SK-N-SH (cell line): ENCODE measurements at regions not wholly inside any gene's neighbourhood (a gene's known extent, or its start where the extent isn't known, plus 50 kb on each side); places are given as distances from the start of the nearest gene placed in this dataset.

Source experiments
- CTCF ChIA-PET: fragments of 300-600, 350-600 bp; formaldehyde crosslinking; extraction: SDS; loops from one replicate; lab custom pipeline; 2021; lab: Yijun Ruan, JAX
- POLR2A ChIA-PET: fragments of 350-600 bp; sonication (Branson Sonifier 250); formaldehyde crosslinking; extraction: SDS; loops from one replicate; lab custom pipeline; 2020; ENCODE audit warnings: antibody characterized with exemption, inconsistent platforms; lab: Yijun Ruan, JAX
- DNase-seq: peaks from one replicate; pipeline ENCODE4 v3.0.0; 2012
- H2AFZ ChIP-seq: fragments of 200-600 bp; sonication (generic); 2 replicates; pipeline ENCODE4 v1.8.1; 2016; ENCODE audit warnings: antibody characterized with exemption, mild to moderate bottlenecking, low read depth
- H3F3A ChIP-seq: fragments of 200-600 bp; sonication (generic); replicated peaks from 2 replicates; pipeline ENCODE3; 2016; ENCODE audit warnings: antibody characterized with exemption, mild to moderate bottlenecking; ENCODE audit not compliant: insufficient read depth
- H3K27ac ChIP-seq, 2 experiments: fragments of 200-500 bp in 1 of 2; fragments of 200-600 bp in 1 of 2; sonication (Bioruptor generic) in 1 of 2; sonication (generic), shearing (Covaris generic) in 1 of 2; 2 replicates each; pipeline versions ENCODE4 v1.5.1 to v1.6.1; 2014 to 2016; ENCODE audit warnings: low read depth in 2 of 2, inconsistent platforms in 1 of 2, low read length in 1 of 2, mild to moderate bottlenecking in 1 of 2, mixed read lengths in 1 of 2
- H3K27me3 ChIP-seq: fragments of 200-600 bp; sonication (generic), shearing (Covaris generic); 2 replicates; pipeline ENCODE4 v1.6.1; 2016; ENCODE audit warnings: mixed run types; ENCODE audit not compliant: insufficient read depth
- H3K36me3 ChIP-seq, 2 experiments: fragments of 200-500 bp in 1 of 2; fragments of 200-600 bp in 1 of 2; sonication (Bioruptor generic) in 1 of 2; sonication (generic) in 1 of 2; replicated peaks in 1 of 2; 2 replicates each; pipeline versions ENCODE3 to v1.5.1; 2014 to 2016; ENCODE audit warnings: low read length in 1 of 2, mild to moderate bottlenecking in 1 of 2; ENCODE audit not compliant: insufficient read depth in 2 of 2, control insufficient read depth in 1 of 2
- H3K4me1 ChIP-seq, 2 experiments: fragments of 200-500 bp in 1 of 2; fragments of 200-600 bp in 1 of 2; sonication (Bioruptor generic) in 1 of 2; sonication (generic), shearing (Covaris generic) in 1 of 2; 2 replicates each; pipeline versions ENCODE4 v1.5.1 to v1.6.1; 2014 to 2016; ENCODE audit warnings: low read depth in 1 of 2, low read length in 1 of 2, mixed run types in 1 of 2; ENCODE audit not compliant: insufficient read depth in 2 of 2, control insufficient read depth in 1 of 2
- H3K4me2 ChIP-seq: fragments of 200-600 bp; sonication (generic), shearing (Covaris generic); 2 replicates; pipeline ENCODE4 v1.6.1; 2017; ENCODE audit warnings: mixed run types
- H3K4me3 ChIP-seq, 2 experiments: fragments of 200-500 bp in 1 of 2; fragments of 200-600 bp in 1 of 2; sonication (Bioruptor generic) in 1 of 2; sonication (generic), shearing (Covaris generic) in 1 of 2; 2 replicates each; pipeline versions ENCODE4 v1.5.1 to v1.8.1; 2014 to 2016; ENCODE audit warnings: low read depth in 2 of 2, inconsistent platforms in 1 of 2, low read length in 1 of 2, mild to moderate bottlenecking in 1 of 2, mixed read lengths in 1 of 2, moderate library complexity in 1 of 2
- H3K79me2 ChIP-seq: fragments of 200-600 bp; sonication (generic); 2 replicates; pipeline ENCODE4 v1.8.1; 2017; ENCODE audit warnings: mild to moderate bottlenecking; ENCODE audit not compliant: insufficient read depth
- H3K9ac ChIP-seq: fragments of 200-600 bp; sonication (generic); 2 replicates; pipeline ENCODE4 v1.6.1; 2017; ENCODE audit warnings: mixed run types
- H3K9me2 ChIP-seq: fragments of 200-600 bp; sonication (generic); 2 replicates; pipeline ENCODE4 v1.6.1; 2017; ENCODE audit warnings: mixed run types
- H3K9me3 ChIP-seq: fragments of 200-600 bp; sonication (generic); 2 replicates; pipeline ENCODE4 v1.6.1; 2017; ENCODE audit warnings: mixed run types, mild to moderate bottlenecking, moderate library complexity
- H4K20me1 ChIP-seq: fragments of 200-600 bp; sonication (generic); 2 replicates; pipeline ENCODE4 v1.6.1; 2017; ENCODE audit warnings: mild to moderate bottlenecking, mixed run types; ENCODE audit not compliant: insufficient read depth
- CHD2 ChIP-seq: fragments of 150-350 bp; IDR thresholded peaks from 2 replicates; pipeline ENCODE4 v1.6.1; 2018; ENCODE audit warnings: low read length; ENCODE audit not compliant: partially characterized antibody
- FOXJ3 ChIP-seq: sonication (generic); formaldehyde crosslinking; IDR thresholded peaks from 2 replicates; pipeline ENCODE4 v1.5.1; 2020; ENCODE audit warnings: mild to moderate bottlenecking, missing genetic modification reagents
- FOXM1 ChIP-seq: IDR thresholded peaks from 2 replicates; pipeline ENCODE4 v1.4.0; 2012; ENCODE audit warnings: low read depth, mild to moderate bottlenecking
- GABPA ChIP-seq: IDR thresholded peaks from 2 replicates; pipeline ENCODE4 v1.4.0; 2012; ENCODE audit warnings: low read depth, mild to moderate bottlenecking
- GATA2 ChIP-seq: sonication (generic); formaldehyde crosslinking; IDR thresholded peaks from 2 replicates; pipeline ENCODE4 v1.5.0; 2020; ENCODE audit warnings: mild to moderate bottlenecking, missing genetic modification reagents
- JUND ChIP-seq: IDR thresholded peaks from 2 replicates; pipeline ENCODE4 v1.4.0; 2012
- MEF2A ChIP-seq: IDR thresholded peaks from 2 replicates; pipeline ENCODE4 v1.4.0; 2012; ENCODE audit warnings: low read depth, borderline replicate concordance
- MXI1 ChIP-seq: IDR thresholded peaks from 2 replicates; pipeline ENCODE4 v1.6.1; 2012; ENCODE audit warnings: mild to moderate bottlenecking, low read depth, low read length, improper control_type of control experiment
- NRF1 ChIP-seq: IDR thresholded peaks from 2 replicates; pipeline ENCODE4 v1.6.1; 2012; ENCODE audit warnings: low read depth, mild to moderate bottlenecking, low read length
- RAD21 ChIP-seq: IDR thresholded peaks from 2 replicates; pipeline ENCODE4 v1.6.1; 2012; ENCODE audit warnings: mild to moderate bottlenecking, low read length
- RCOR1 ChIP-seq: fragments of 150-350 bp; IDR thresholded peaks from 2 replicates; pipeline ENCODE4 v1.6.1; 2017; ENCODE audit warnings: antibody characterized with exemption, low read length
- REST ChIP-seq: IDR thresholded peaks from 2 replicates; pipeline ENCODE4 v1.6.1; 2012; ENCODE audit warnings: mild to moderate bottlenecking, low read depth, low read length, moderate library complexity
- SIN3A ChIP-seq: IDR thresholded peaks from 2 replicates; pipeline ENCODE4 v1.6.1; 2012; ENCODE audit warnings: low read depth, mild to moderate bottlenecking, low read length, moderate library complexity, borderline replicate concordance
- SMC3 ChIP-seq: IDR thresholded peaks from 2 replicates; pipeline ENCODE4 v1.6.1; 2012; ENCODE audit warnings: low read depth, low read length, improper control_type of control experiment
- TAF1 ChIP-seq: IDR thresholded peaks from 2 replicates; pipeline ENCODE4 v1.6.1; 2012; ENCODE audit warnings: low read depth, mild to moderate bottlenecking, low read length, moderate library complexity, borderline replicate concordance
- TCF12 ChIP-seq: IDR thresholded peaks from 2 replicates; pipeline ENCODE4 v1.4.0; 2012
- TEAD4 ChIP-seq: IDR thresholded peaks from 2 replicates; pipeline ENCODE4 v1.4.0; 2012; ENCODE audit warnings: mild to moderate bottlenecking, borderline replicate concordance; ENCODE audit not compliant: insufficient read depth
- YY1 ChIP-seq: IDR thresholded peaks from 2 replicates; pipeline ENCODE4 v1.4.0; 2012; ENCODE audit warnings: low read depth, mild to moderate bottlenecking
- ZBTB33 ChIP-seq: IDR thresholded peaks from 2 replicates; pipeline ENCODE4 v1.4.0; 2012; ENCODE audit warnings: low read depth, borderline replicate concordance
- WGBS: methylation state at CpG from one replicate; pipeline ENCODE4 v1.1.6; 2017; ENCODE audit warnings: low lambda C conversion rate; 5-methylcytosine and 5-hydroxymethylcytosine counted together

- no peaks in the 10 kb centered on the region for H3F3A ChIP-seq
- no peaks in the 10 kb centered on the region for H3K9me3 ChIP-seq
- no peak overlapping the region for H2AFZ ChIP-seq
- TF ChIP-seq FOXM1 (no peak), ZBTB33 (no peak), SMC3 (no peak), FOXJ3 (no peak), NRF1 (no peak), JUND (no peak), MEF2A (no peak), MXI1 (no peak), REST (no peak), TEAD4 (no peak), SIN3A (no peak), TAF1 (no peak), GABPA (no peak), GATA2 (CRISPR knock-in tag) (no peak), YY1 (no peak), TCF12 (no peak), CHD2 (no peak), RCOR1 (no peak), RAD21 (no peak)
- H3K79me2 ChIP-seq: no peaks in the 10 kb centered on the region
- H3K27ac ChIP-seq: no peak overlapping the region
- no peak for DNase-seq
- WGBS: 3% methylated on average over 1 of the region's 1 CpG
- H3K4me1 ChIP-seq: no peaks in the 10 kb centered on the region
- no peak overlapping the region for H3K4me3 ChIP-seq
- no peaks in the 10 kb centered on the region for H4K20me1 ChIP-seq
- POLR2A ChIA-PET: no interaction called here
- no peaks in the 10 kb centered on the region for H3K36me3 ChIP-seq
- no peak overlapping the region for H3K4me2 ChIP-seq
- H3K27me3 ChIP-seq: no peaks in the 10 kb centered on the region
- no peaks in the 10 kb centered on the region for H3K9me2 ChIP-seq
- CTCF ChIA-PET: interaction anchor here (0.8 to 1.6 kb wide), 3 partner anchors 10 to 296 kb away, joined by 3 to 4 read pairs (median 3); no protein-coding TSS in a partner anchor
- no peak overlapping the region for H3K9ac ChIP-seq
These were observed 371.7 kb downstream of the SNAPC1 start for GRCh38 chr14:62133776-62134550.
